A673 (cell line): ENCODE measurements at regions not wholly inside any gene's neighbourhood (a gene's known extent, or its start where the extent isn't known, plus 50 kb on each side); places are given as distances from the start of the nearest gene placed in this dataset.

Source experiments
- CTCF ChIP-seq: fragments of 300-800, 200-600 bp; sonication (generic); conservative IDR thresholded peaks from 2 replicates; pipeline ENCODE4 v1.5.1; 2017; ENCODE audit warnings: low read depth, mild to moderate bottlenecking, antibody characterized with exemption, low read length, moderate library complexity, mixed read lengths
- EZH2 ChIP-seq: fragments of 200-600 bp; sonication (generic); IDR thresholded peaks from 2 replicates; pipeline ENCODE4 v1.6.1; 2017; ENCODE audit warnings: borderline replicate concordance, low read depth, mild to moderate bottlenecking, mixed read lengths, antibody characterized with exemption, low read length; ENCODE audit not compliant: poor library complexity, severe bottlenecking

GRCh38 chr1:238161955-238162354, 271.2 kb upstream of the ZP4 start:
- no peak for TF ChIP-seq CTCF
- no peak for TF ChIP-seq EZH2
